ENCODE measurements at regions not wholly inside any gene's neighbourhood (a gene's known extent, or its start where the extent isn't known, plus 50 kb on each side); places are given as distances from the start of the nearest gene placed in this dataset.

DNA sequence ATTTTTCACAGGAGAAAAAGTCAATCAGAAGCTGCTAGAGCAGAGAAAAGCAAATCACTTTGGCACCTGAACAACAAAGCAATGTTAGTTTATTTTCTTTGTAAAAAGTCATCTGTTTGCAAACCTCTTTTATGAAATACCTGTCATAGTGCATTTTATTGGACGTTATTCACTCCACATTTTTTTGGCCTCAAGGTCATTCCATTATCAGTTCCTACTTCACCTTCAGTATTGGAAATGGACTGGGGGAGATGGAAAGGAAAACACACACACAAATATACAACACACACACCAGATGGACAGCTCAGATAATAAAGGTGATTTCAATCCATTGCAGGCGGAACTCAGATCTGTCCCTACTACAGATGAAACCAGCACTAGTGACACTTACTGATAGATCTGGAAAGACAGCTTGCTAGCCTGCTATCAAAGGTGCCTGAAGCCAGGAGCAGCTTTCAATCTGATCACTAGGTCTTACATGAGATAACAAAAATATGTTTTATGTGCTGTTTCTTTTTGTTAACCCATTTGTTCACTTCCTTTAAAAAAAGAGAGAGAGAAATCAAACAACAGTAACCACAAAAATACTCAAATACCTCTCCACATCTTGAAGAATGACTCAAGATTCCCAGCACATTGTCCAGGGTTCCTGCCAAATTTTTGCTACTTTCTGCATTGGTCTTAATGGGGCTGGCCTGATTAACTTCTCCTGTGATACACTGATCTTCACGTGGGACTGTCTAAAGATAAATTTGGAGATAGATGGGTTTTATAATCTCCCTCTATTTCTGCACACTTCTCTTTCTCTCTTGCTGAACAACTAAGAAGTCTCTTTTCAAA is 844.3 kb upstream of the TENM4 start:
- Histone ChIP-seq H3K9ac (ENCODE audit: control insufficient read depth, insufficient read depth, low read length) (no peak overlapping the region), H3K36me3 (ENCODE audit: control insufficient read depth in 2 of 2, insufficient read depth in 2 of 2, low read length in 1 of 2) (no peaks in the 10 kb centered on the region), H3K9me3 (replicated peaks; ENCODE audit: control insufficient read depth, insufficient read depth, low read length) (no peaks in the 10 kb centered on the region), H2AFZ (ENCODE audit: control insufficient read depth, low read depth, low read length) (no peak overlapping the region), H3K4me1 (ENCODE audit: control insufficient read depth, insufficient read depth, low read length) (no peaks in the 10 kb centered on the region), H3K4me3 (no peak overlapping the region), H4K20me1 (ENCODE audit: control insufficient read depth, insufficient read depth) (no peaks in the 10 kb centered on the region), H3K27ac (ENCODE audit: control insufficient read depth, insufficient read depth) (no peak overlapping the region), H3K27me3 (replicated peaks in 1 of 2; ENCODE audit: control insufficient read depth in 2 of 2, insufficient read depth in 2 of 2, low read length in 1 of 2) (no peaks in the 10 kb centered on the region), H3K4me2 (ENCODE audit: control insufficient read depth, insufficient read depth) (no peak overlapping the region), H3K79me2 (ENCODE audit: control insufficient read depth, insufficient read depth, low read length) (no peaks in the 10 kb centered on the region)
- DNase-seq (ENCODE audit: low read depth, low spot score) (no peak), ATAC-seq (no peak), FAIRE-seq (no peak)
- intact Hi-C loops (cut with micrococcal nuclease; ENCODE audit: unreplicated experiment) (no loop called here), in situ Hi-C loops (cut with MboI) (no loop called here)
- ChIA-PET POLR2A (no interaction called here), SMC1A (ENCODE audit: uncharacterized antibody, unreplicated experiment) (interaction anchor here (1.6 kb wide), 1 partner anchor 12 kb away, joined by 6 read pairs; no protein-coding TSS in a partner anchor), CTCF (no interaction called here), RAD21 (ENCODE audit: unreplicated experiment) (no interaction called here)
- 0% methylated on average over 3 of the region's 3 CpGs for WGBS (ENCODE audit: insufficient coverage, insufficient replicate concordance, low lambda C conversion rate, missing lambda C conversion rate)
- BruUV-seq (replicated peaks), result no TSS peak
- TF ChIP-seq CHD4 (IDR thresholded peaks at IDR 0.05), result no peak
- no peak for TF ChIP-seq BRCA1 (IDR thresholded peaks at IDR 0.05; ENCODE audit: low read depth, low read length)
- no peak for TF ChIP-seq KLF5 (IDR thresholded peaks at IDR 0.05; ENCODE audit: partially characterized antibody)
- TF ChIP-seq CEBPB (IDR thresholded peaks at IDR 0.05; ENCODE audit: borderline replicate concordance in 1 of 2, low read depth in 2 of 2, low read length in 2 of 2), result no peak
- no peak for TF ChIP-seq MYC (IDR thresholded peaks at IDR 0.05; ENCODE audit: insufficient read depth, insufficient read length, insufficient replicate concordance, low read length, severe bottlenecking)
- TF ChIP-seq, protein P1, sequence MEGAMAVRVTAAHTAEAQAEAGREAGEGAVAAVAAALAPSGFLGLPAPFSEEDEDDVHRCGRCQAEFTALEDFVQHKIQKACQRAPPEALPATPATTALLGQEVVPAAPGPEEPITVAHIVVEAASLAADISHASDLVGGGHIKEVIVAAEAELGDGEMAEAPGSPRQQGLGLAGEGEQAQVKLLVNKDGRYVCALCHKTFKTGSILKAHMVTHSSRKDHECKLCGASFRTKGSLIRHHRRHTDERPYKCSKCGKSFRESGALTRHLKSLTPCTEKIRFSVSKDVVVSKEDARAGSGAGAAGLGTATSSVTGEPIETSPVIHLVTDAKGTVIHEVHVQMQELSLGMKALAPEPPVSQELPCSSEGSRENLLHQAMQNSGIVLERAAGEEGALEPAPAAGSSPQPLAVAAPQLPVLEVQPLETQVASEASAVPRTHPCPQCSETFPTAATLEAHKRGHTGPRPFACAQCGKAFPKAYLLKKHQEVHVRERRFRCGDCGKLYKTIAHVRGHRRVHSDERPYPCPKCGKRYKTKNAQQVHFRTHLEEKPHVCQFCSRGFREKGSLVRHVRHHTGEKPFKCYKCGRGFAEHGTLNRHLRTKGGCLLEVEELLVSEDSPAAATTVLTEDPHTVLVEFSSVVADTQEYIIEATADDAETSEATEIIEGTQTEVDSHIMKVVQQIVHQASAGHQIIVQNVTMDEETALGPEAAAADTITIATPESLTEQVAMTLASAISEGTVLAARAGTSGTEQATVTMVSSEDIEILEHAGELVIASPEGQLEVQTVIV (IDR thresholded peaks at IDR 0.05; ENCODE audit: borderline replicate concordance, partially characterized antibody), result no peak
- no peak for TF ChIP-seq SMC3 (IDR thresholded peaks at IDR 0.05; ENCODE audit: borderline replicate concordance, low read length)
- TF ChIP-seq, protein P2, sequence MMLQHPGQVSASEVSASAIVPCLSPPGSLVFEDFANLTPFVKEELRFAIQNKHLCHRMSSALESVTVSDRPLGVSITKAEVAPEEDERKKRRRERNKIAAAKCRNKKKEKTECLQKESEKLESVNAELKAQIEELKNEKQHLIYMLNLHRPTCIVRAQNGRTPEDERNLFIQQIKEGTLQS (IDR thresholded peaks at IDR 0.05; ENCODE audit: borderline replicate concordance, extremely low read depth, low read depth, low read length), result no peak
- no peak for TF ChIP-seq MTA2 (IDR thresholded peaks at IDR 0.05; ENCODE audit: low read depth)
- no peak for TF ChIP-seq IRF4 (IDR thresholded peaks at IDR 0.05; ENCODE audit: low read depth, low read length)
- TF ChIP-seq, protein P3, sequence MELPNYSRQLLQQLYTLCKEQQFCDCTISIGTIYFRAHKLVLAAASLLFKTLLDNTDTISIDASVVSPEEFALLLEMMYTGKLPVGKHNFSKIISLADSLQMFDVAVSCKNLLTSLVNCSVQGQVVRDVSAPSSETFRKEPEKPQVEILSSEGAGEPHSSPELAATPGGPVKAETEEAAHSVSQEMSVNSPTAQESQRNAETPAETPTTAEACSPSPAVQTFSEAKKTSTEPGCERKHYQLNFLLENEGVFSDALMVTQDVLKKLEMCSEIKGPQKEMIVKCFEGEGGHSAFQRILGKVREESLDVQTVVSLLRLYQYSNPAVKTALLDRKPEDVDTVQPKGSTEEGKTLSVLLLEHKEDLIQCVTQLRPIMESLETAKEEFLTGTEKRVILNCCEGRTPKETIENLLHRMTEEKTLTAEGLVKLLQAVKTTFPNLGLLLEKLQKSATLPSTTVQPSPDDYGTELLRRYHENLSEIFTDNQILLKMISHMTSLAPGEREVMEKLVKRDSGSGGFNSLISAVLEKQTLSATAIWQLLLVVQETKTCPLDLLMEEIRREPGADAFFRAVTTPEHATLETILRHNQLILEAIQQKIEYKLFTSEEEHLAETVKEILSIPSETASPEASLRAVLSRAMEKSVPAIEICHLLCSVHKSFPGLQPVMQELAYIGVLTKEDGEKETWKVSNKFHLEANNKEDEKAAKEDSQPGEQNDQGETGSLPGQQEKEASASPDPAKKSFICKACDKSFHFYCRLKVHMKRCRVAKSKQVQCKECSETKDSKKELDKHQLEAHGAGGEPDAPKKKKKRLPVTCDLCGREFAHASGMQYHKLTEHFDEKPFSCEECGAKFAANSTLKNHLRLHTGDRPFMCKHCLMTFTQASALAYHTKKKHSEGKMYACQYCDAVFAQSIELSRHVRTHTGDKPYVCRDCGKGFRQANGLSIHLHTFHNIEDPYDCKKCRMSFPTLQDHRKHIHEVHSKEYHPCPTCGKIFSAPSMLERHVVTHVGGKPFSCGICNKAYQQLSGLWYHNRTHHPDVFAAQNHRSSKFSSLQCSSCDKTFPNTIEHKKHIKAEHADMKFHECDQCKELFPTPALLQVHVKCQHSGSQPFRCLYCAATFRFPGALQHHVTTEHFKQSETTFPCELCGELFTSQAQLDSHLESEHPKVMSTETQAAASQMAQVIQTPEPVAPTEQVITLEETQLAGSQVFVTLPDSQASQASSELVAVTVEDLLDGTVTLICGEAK (IDR thresholded peaks at IDR 0.05; ENCODE audit: borderline replicate concordance), result no peak
- TF ChIP-seq, protein P4, sequence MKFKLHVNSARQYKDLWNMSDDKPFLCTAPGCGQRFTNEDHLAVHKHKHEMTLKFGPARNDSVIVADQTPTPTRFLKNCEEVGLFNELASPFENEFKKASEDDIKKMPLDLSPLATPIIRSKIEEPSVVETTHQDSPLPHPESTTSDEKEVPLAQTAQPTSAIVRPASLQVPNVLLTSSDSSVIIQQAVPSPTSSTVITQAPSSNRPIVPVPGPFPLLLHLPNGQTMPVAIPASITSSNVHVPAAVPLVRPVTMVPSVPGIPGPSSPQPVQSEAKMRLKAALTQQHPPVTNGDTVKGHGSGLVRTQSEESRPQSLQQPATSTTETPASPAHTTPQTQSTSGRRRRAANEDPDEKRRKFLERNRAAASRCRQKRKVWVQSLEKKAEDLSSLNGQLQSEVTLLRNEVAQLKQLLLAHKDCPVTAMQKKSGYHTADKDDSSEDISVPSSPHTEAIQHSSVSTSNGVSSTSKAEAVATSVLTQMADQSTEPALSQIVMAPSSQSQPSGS (IDR thresholded peaks at IDR 0.05; ENCODE audit: low read length), result no peak
- no peak for TF ChIP-seq NFYB (IDR thresholded peaks at IDR 0.05; ENCODE audit: insufficient read depth, low read depth, low read length)
